IMR-90 (cell line): ENCODE measurements at regions not wholly inside any gene's neighbourhood (a gene's known extent, or its start where the extent isn't known, plus 50 kb on each side); places are given as distances from the start of the nearest gene placed in this dataset.

Experiments used
- BHLHE40 ChIP-seq: fragments of 150-350 bp; IDR thresholded peaks from 2 replicates; pipeline ENCODE4 v1.6.1; 2016; ENCODE audit warnings: mild to moderate bottlenecking, low read depth, low read length
- CEBPB ChIP-seq: IDR thresholded peaks from 2 replicates; pipeline ENCODE4 v1.6.1; 2012; ENCODE audit warnings: low read depth, low read length, improper control_type of control experiment
- FOS ChIP-seq: fragments of 150-350 bp; IDR thresholded peaks from 2 replicates; pipeline ENCODE4 v1.6.1; 2016; ENCODE audit warnings: low read depth, low read length
- MAFK ChIP-seq: IDR thresholded peaks from 2 replicates; pipeline ENCODE4 v1.6.1; 2012; ENCODE audit warnings: low read depth, low read length, improper control_type of control experiment
- MAZ ChIP-seq: IDR thresholded peaks from 2 replicates; pipeline ENCODE4 v1.6.1; 2012; ENCODE audit warnings: low read depth, mild to moderate bottlenecking, low read length, improper control_type of control experiment, moderate library complexity, borderline replicate concordance
- MXI1 ChIP-seq: IDR thresholded peaks from 2 replicates; pipeline ENCODE4 v1.6.1; 2012; ENCODE audit warnings: low read depth, mild to moderate bottlenecking, low read length, moderate library complexity, borderline replicate concordance
- NFE2L2 ChIP-seq: fragments of 150-350 bp; IDR thresholded peaks from 2 replicates; pipeline ENCODE4 v1.6.1; 2016; ENCODE audit warnings: low read depth, mild to moderate bottlenecking, low read length
- POLR2A ChIP-seq: IDR thresholded peaks from 2 replicates; pipeline ENCODE4 v1.6.1; 2012; ENCODE audit warnings: mild to moderate bottlenecking, low read depth, low read length
- RAD21 ChIP-seq: IDR thresholded peaks from 2 replicates; pipeline ENCODE4 v1.6.1; 2012; ENCODE audit warnings: low read length, improper control_type of control experiment
- RCOR1 ChIP-seq: IDR thresholded peaks from 2 replicates; pipeline ENCODE4 v1.6.1; 2012; ENCODE audit warnings: mild to moderate bottlenecking, low read length, improper control_type of control experiment; ENCODE audit not compliant: insufficient replicate concordance
- RFX5 ChIP-seq: IDR thresholded peaks from 2 replicates; pipeline ENCODE4 v1.8.0; 2012; ENCODE audit warnings: low read depth, mild to moderate bottlenecking, low read length, moderate library complexity
- TF ChIP-seq, protein P1 (sequence below): conservative IDR thresholded peaks from 2 replicates; pipeline ENCODE4 v1.5.1; 2012; ENCODE audit warnings: mild to moderate bottlenecking, low read depth, low read length, improper control_type of control experiment
- TF ChIP-seq, protein P2 (sequence below): fragments of 150-350 bp; IDR thresholded peaks from 2 replicates; pipeline ENCODE4 v1.6.1; 2016; ENCODE audit warnings: low read depth, mild to moderate bottlenecking, low read length, moderate library complexity, borderline replicate concordance

DNA sequence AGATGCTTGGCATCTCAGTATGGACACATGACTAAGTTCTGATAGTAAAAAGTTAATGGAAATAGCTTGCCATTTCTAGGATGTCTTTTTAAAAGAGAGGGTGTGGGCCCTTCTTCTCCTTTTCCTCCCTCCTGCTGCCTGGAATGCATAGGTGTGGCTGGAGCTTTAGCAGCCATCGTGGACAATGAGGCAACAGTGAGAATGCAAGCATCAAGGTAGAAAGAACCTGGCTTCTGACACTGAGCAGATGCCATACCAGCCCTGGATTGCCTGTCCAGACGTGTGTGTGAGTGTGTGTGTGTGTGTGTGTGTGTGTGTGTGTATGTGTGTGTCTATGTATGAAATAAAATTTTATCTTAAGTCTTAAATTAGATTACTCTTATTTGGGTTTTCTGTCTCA, 660.1 kb downstream of the XIRP2 start:
- TF ChIP-seq, protein P1, sequence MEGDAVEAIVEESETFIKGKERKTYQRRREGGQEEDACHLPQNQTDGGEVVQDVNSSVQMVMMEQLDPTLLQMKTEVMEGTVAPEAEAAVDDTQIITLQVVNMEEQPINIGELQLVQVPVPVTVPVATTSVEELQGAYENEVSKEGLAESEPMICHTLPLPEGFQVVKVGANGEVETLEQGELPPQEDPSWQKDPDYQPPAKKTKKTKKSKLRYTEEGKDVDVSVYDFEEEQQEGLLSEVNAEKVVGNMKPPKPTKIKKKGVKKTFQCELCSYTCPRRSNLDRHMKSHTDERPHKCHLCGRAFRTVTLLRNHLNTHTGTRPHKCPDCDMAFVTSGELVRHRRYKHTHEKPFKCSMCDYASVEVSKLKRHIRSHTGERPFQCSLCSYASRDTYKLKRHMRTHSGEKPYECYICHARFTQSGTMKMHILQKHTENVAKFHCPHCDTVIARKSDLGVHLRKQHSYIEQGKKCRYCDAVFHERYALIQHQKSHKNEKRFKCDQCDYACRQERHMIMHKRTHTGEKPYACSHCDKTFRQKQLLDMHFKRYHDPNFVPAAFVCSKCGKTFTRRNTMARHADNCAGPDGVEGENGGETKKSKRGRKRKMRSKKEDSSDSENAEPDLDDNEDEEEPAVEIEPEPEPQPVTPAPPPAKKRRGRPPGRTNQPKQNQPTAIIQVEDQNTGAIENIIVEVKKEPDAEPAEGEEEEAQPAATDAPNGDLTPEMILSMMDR: no peak
- TF ChIP-seq POLR2A: no peak
- TF ChIP-seq MAZ: no peak
- no peak for TF ChIP-seq MXI1
- TF ChIP-seq RCOR1: no peak
- no peak for TF ChIP-seq RFX5
- no peak for TF ChIP-seq NFE2L2
- no peak for TF ChIP-seq BHLHE40
- no peak for TF ChIP-seq RAD21
- TF ChIP-seq, protein P2, sequence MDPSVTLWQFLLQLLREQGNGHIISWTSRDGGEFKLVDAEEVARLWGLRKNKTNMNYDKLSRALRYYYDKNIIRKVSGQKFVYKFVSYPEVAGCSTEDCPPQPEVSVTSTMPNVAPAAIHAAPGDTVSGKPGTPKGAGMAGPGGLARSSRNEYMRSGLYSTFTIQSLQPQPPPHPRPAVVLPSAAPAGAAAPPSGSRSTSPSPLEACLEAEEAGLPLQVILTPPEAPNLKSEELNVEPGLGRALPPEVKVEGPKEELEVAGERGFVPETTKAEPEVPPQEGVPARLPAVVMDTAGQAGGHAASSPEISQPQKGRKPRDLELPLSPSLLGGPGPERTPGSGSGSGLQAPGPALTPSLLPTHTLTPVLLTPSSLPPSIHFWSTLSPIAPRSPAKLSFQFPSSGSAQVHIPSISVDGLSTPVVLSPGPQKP: no peak
- TF ChIP-seq CEBPB: no peak
- no peak for TF ChIP-seq MAFK
- TF ChIP-seq FOS: no peak
